CD14-positive monocyte (primary cell): ENCODE measurements at regions not wholly inside any gene's neighbourhood (a gene's known extent, or its start where the extent isn't known, plus 50 kb on each side); places are given as distances from the start of the nearest gene placed in this dataset.
A peak's percentile ranks its signal among the peaks of the same experiment; 100 is the strongest.

ENCODE experiments used
- DNase-seq, 3 donors: peaks; one replicate each; pipeline ENCODE4 v3.0.0-alpha.2; 2011 to 2022
- H2AFZ ChIP-seq: 2 replicates; pipeline ENCODE4 v1.6.0; 2012; ENCODE audit warnings: mild to moderate bottlenecking, low read depth, low read length, inconsistent platforms; ENCODE audit not compliant: insufficient read depth, poor library complexity, severe bottlenecking
- H3K27ac ChIP-seq, 2 donors: 1 replicate in 1 of 2; 2 replicates in 1 of 2; pipeline ENCODE4 v1.5.1; 2012 to 2013; ENCODE audit warnings: low read length in 2 of 2, control low read depth in 1 of 2, inconsistent platforms in 1 of 2, low read depth in 1 of 2, mild to moderate bottlenecking in 1 of 2
- H3K27me3 ChIP-seq, 2 donors: one replicate each; pipeline versions ENCODE4 v1.6.0 to v1.6.1; 2011 to 2013; ENCODE audit warnings: low read length in 2 of 2; ENCODE audit not compliant: control insufficient read depth in 2 of 2, insufficient read depth in 2 of 2
- H3K36me3 ChIP-seq, 2 donors: replicated peaks in 1 of 2; 1 replicate in 1 of 2; 2 replicates in 1 of 2; pipeline versions ENCODE4 v1.5.1 to v1.6.1; 2012 to 2013; ENCODE audit warnings: low read length in 2 of 2, control low read depth in 1 of 2, inconsistent platforms in 1 of 2, mild to moderate bottlenecking in 1 of 2; ENCODE audit not compliant: insufficient read depth in 2 of 2, control insufficient read depth in 1 of 2
- H3K4me1 ChIP-seq, 2 donors: 1 replicate in 1 of 2; 2 replicates in 1 of 2; pipeline versions ENCODE4 v1.5.1 to v1.6.1; 2012 to 2013; ENCODE audit warnings: low read length in 2 of 2, control low read depth in 1 of 2, inconsistent platforms in 1 of 2, mild to moderate bottlenecking in 1 of 2, moderate library complexity in 1 of 2; ENCODE audit not compliant: insufficient read depth in 2 of 2, control insufficient read depth in 1 of 2
- H3K4me2 ChIP-seq: replicated peaks from 2 replicates; pipeline ENCODE3; 2012; ENCODE audit warnings: low read length, moderate library complexity, mild to moderate bottlenecking; ENCODE audit not compliant: poor library complexity, severe bottlenecking; ENCODE audit errors: extremely low read depth
- H3K4me3 ChIP-seq, 3 experiments: fragments of 200-600 bp in 1 of 3; sonication (generic) in 1 of 3; replicated peaks in 1 of 3; 1 replicate in 2 of 3; 2 replicates in 1 of 3; pipeline ENCODE4 v1.5.1; 2011 to 2013; ENCODE audit warnings: low read length in 3 of 3, mild to moderate bottlenecking in 3 of 3, control low read depth in 2 of 3, low read depth in 2 of 3, inconsistent platforms in 1 of 3, moderate library complexity in 1 of 3
- H3K79me2 ChIP-seq: 2 replicates; pipeline ENCODE4 v1.6.0; 2012; ENCODE audit warnings: mild to moderate bottlenecking, control low read depth, inconsistent platforms, low read length, moderate library complexity; ENCODE audit not compliant: insufficient read depth
- H3K9ac ChIP-seq: 2 replicates; pipeline ENCODE4 v1.6.0; 2017; ENCODE audit warnings: low read length, mild to moderate bottlenecking; ENCODE audit not compliant: insufficient read depth, poor library complexity, severe bottlenecking
- H3K9me3 ChIP-seq, 2 donors: replicated peaks in 1 of 2; 1 replicate in 1 of 2; 2 replicates in 1 of 2; pipeline versions ENCODE4 v1.5.1 to v1.6.1; 2012 to 2013; ENCODE audit warnings: low read length in 2 of 2, control low read depth in 1 of 2; ENCODE audit not compliant: control insufficient read depth in 1 of 2, insufficient read depth in 1 of 2
- H4K20me1 ChIP-seq: 2 replicates; pipeline ENCODE4 v1.6.0; 2012; ENCODE audit warnings: mild to moderate bottlenecking, low read length, control low read depth, moderate library complexity; ENCODE audit not compliant: insufficient read depth
- H3K27ac Mint-ChIP-seq, 7 donors: one replicate each; pipeline ENCODE4 v1.8.0; 2020; ENCODE audit warnings: mild to moderate bottlenecking in 7 of 7, mixed read lengths in 7 of 7, moderate library complexity in 6 of 7, inconsistent platforms in 2 of 7
- H3K27me3 Mint-ChIP-seq, 3 donors: one replicate each; pipeline ENCODE4 v1.8.0; 2021 to 2022; ENCODE audit warnings: low read depth in 3 of 3, mild to moderate bottlenecking in 3 of 3, mixed read lengths in 3 of 3, moderate library complexity in 3 of 3, inconsistent platforms in 1 of 3
- H3K36me3 Mint-ChIP-seq, 2 donors: one replicate each; pipeline ENCODE4 v1.8.0; 2020; ENCODE audit warnings: mixed read lengths in 2 of 2, inconsistent platforms in 1 of 2, mild to moderate bottlenecking in 1 of 2
- H3K4me1 Mint-ChIP-seq: one replicate; pipeline ENCODE4 v1.8.0; 2020; ENCODE audit warnings: mild to moderate bottlenecking, mixed read lengths
- H3K4me3 Mint-ChIP-seq, 2 donors: one replicate each; pipeline ENCODE4 v1.8.0; 2020; ENCODE audit warnings: mild to moderate bottlenecking in 2 of 2, mixed read lengths in 2 of 2, moderate library complexity in 1 of 2
- H3K9me3 Mint-ChIP-seq, 7 donors: one replicate each; pipeline ENCODE4 v1.8.0; 2020 to 2022; ENCODE audit warnings: mixed read lengths in 7 of 7, mild to moderate bottlenecking in 6 of 7, moderate library complexity in 6 of 7, inconsistent platforms in 2 of 7
- WGBS: methylation state at CpG from one replicate; pipeline ENCODE4 v1.1.5; 2013; ENCODE audit warnings: missing lambda C conversion rate; ENCODE audit not compliant: insufficient coverage; 5-methylcytosine and 5-hydroxymethylcytosine counted together
- intact Hi-C, 2 donors: fragments of 100-400 bp; cut with micrococcal nuclease; formaldehyde crosslinking; loops; one replicate each; pipeline versions ENCODE4 v1.15.0 to v1.15.1; 2023
- TF ChIP-seq, protein P1 (sequence below): fragments of 200-600 bp; IDR thresholded peaks from one replicate; pipeline ENCODE4 v1.8.0; 2022; ENCODE audit warnings: antibody characterized with exemption, mild to moderate bottlenecking

DNA sequence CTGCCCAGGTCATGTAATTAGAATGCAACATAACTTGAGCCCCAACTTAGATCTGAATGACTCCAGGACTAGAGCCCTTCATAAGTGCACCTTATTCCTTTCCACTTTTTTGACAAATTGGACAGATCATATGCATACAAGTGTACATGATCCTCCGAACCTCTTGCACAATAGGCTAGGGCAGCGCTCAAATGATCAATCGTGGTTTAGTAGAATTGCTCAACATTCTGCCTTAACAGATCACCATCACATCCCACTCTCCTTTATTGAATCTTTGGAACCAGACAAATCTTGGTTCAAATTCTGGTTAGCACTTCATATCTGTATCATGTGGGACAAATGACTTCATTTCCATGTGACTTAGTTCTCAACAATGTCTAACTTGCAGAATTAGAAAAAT is 106.8 kb upstream of the CDIN1 start:
- TF ChIP-seq, protein P1, sequence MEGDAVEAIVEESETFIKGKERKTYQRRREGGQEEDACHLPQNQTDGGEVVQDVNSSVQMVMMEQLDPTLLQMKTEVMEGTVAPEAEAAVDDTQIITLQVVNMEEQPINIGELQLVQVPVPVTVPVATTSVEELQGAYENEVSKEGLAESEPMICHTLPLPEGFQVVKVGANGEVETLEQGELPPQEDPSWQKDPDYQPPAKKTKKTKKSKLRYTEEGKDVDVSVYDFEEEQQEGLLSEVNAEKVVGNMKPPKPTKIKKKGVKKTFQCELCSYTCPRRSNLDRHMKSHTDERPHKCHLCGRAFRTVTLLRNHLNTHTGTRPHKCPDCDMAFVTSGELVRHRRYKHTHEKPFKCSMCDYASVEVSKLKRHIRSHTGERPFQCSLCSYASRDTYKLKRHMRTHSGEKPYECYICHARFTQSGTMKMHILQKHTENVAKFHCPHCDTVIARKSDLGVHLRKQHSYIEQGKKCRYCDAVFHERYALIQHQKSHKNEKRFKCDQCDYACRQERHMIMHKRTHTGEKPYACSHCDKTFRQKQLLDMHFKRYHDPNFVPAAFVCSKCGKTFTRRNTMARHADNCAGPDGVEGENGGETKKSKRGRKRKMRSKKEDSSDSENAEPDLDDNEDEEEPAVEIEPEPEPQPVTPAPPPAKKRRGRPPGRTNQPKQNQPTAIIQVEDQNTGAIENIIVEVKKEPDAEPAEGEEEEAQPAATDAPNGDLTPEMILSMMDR: no peak
- Mint-ChIP-seq H3K9me3 (peaks cover 0 to 3% (median 1%) of the 10 kb centered on the region in 7 donors), H3K27ac (no peak overlapping the region), H3K27me3 (no peaks in the 10 kb centered on the region), H3K4me3 (peak overlapping the region in 1 of 2 donors; percentile 39), H3K4me1 (no peaks in the 10 kb centered on the region), H3K36me3 (no peaks in the 10 kb centered on the region)
- WGBS: 62% methylated on average over 3 of the region's 3 CpGs
- Histone ChIP-seq H3K4me2 (no peak overlapping the region), H3K4me1 (no peaks in the 10 kb centered on the region), H3K27ac (no peak overlapping the region), H3K9me3 (no peaks in the 10 kb centered on the region), H3K79me2 (no peaks in the 10 kb centered on the region), H3K27me3 (no peaks in the 10 kb centered on the region), H3K9ac (no peak overlapping the region), H4K20me1 (no peaks in the 10 kb centered on the region), H3K36me3 (no peaks in the 10 kb centered on the region), H3K4me3 (no peak overlapping the region), H2AFZ (no peak overlapping the region)
- DNase-seq: no peak
- intact Hi-C loops: no loop called here

DNA sequence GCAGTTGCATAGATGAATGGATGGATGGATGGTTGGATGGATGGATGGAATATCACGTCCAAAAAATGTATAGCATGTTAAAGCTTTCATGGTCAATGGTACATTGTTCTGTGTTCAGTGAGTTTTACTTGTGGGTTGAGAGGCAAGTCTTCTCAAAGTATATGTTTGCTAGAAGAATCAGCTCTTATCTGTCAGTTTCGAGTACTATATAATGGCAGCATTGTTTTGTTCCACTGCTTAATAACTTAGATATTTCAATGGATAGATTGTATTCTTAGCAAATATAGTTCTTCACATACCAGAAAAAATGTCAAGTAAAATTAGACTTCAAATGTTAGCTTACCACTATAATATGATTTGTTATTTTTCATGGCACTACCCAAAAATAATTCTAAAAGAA is 100.9 kb upstream of the CDIN1 start:
- TF ChIP-seq, protein P1: no peak
- H3K4me3 Mint-ChIP-seq: no peak overlapping the region
- DNase-seq: no peak
- no peaks in the 10 kb centered on the region for H3K36me3 ChIP-seq
- H3K79me2 ChIP-seq: no peaks in the 10 kb centered on the region
- H3K9ac ChIP-seq: no peak overlapping the region
- no peaks in the 10 kb centered on the region for H3K9me3 ChIP-seq
- H3K4me3 ChIP-seq: no peak overlapping the region
- H3K4me1 Mint-ChIP-seq: no peaks in the 10 kb centered on the region
- no peak overlapping the region for H3K27ac Mint-ChIP-seq
- no peak overlapping the region for H3K4me2 ChIP-seq
- no peak overlapping the region for H3K27ac ChIP-seq
- intact Hi-C loops: no loop called here
- peaks cover 0 to 7% (median 4%) of the 10 kb centered on the region in 7 donors for H3K9me3 Mint-ChIP-seq
- H3K36me3 Mint-ChIP-seq: no peaks in the 10 kb centered on the region
- no peaks in the 10 kb centered on the region for H3K27me3 ChIP-seq
- H3K27me3 Mint-ChIP-seq: no peaks in the 10 kb centered on the region
- no peaks in the 10 kb centered on the region for H4K20me1 ChIP-seq
- no peak overlapping the region for H2AFZ ChIP-seq
- no peaks in the 10 kb centered on the region for H3K4me1 ChIP-seq
- 86% methylated on average over 1 of the region's 2 CpGs for WGBS
